ENCODE measurements at regions not wholly inside any gene's neighbourhood (a gene's known extent, or its start where the extent isn't known, plus 50 kb on each side); places are given as distances from the start of the nearest gene placed in this dataset.
"Not testable (repeated sequence)": the region's sequence is repeated elsewhere in the genome, so short reads cannot be mapped to it uniquely, and the experiment has no call there.

DNA sequence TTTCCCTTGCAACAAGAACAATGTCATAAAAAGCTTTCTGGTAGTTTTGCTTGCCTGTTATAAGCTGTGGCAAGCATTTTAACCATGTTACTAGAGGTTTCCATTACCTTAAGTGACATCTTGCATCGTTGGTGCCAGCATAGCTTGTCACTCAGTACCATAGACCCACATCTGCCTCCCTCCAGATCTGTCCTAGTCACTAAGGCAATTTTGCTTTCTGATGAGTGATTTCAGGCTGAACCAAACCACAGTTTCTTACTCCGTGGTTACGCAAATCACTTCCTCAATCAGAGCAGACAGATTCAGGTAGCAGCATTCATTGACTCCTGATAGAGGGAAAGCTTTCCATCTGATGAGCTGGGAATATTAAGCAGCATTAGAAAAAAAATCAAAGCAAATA lies 1057.5 kb upstream of the FAM98A start:
- no peak for DNase-seq

GRCh38 chr2:34652636-34653035 lies 1053.5 kb upstream of the FAM98A start:
- DNase-seq = no peak

DNA sequence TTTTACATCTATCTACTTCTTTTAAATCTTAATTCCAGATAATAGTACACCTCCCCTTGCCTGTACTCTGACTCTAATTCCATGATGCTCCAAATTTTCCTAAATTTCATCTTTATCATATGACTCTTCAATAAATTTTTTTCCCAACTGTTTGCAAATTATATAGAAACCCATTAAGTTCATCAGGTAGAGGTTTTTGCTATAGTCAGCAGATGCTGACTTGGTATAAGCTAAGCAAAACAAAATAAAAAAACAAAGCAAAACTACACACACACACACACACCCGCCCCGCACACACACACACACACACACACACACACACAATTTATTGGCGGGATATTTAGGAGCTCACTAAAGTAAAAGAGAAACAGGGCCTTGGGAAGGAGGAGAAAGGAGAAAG lies 1047.8 kb upstream of the FAM98A start:
- no peak for DNase-seq

DNA sequence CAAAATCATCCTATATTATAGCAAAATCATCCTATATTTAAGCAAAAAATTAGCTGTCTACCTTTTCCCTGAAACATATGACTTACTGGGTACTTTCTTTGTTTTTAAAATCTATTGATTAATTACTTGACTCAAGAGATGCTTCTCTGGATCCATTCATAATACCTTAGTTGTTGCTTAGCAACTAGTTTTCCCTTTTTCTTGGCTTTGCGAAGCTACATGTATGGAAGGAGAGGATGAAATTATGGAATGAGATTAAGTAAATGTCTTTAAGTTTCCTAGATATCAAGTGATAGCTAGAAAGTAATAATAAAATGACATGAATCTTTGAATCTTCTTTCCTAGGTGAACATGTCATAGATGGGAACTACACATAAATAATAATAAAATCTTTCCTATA lies 1033.2 kb upstream of the FAM98A start:
- no peak for DNase-seq

- no peak for DNase-seq
These were observed 1027.9 kb upstream of the FAM98A start for GRCh38 chr2:34627003-34627402.

DNA sequence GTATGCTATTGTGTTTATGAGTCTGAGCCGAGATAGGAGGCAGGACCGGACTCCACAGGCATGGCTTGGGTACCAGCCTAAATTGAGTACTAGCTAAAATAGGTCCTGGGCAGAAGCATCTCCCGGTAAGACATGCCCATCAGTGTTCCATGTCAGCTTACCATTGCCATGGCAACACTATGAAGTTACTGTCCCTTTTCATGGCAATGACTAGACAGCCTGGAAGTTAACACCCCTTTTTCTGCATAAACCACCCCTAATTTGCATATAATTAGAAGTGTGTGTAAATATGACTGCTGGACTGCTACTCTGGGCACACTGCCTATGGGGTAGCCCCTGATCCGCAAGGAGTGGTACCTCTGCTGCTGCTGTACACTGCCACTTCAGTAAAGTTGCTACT lies 1005.1 kb upstream of the FAM98A start:
- no peak for DNase-seq

DNA sequence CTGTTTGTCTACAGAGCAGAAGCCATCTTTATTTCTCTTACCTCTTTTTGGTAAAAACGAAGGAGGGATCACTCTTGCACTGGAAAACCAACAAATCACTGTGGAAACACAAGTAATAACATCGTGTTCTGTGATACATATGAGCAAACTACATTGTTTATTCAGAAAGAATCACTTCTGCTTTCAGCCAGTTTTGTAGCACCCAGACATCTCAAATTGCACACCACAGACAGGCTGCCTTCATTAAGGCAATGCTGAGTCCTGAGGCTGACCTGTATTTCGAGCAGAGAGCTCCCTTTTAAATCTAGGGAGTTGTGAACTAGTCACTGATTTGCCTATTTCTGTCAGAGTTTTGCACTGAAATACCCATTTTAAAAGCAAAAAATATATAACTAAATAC lies 1003.2 kb upstream of the FAM98A start:
- no peak for DNase-seq

GRCh38 chr2:34601561-34601960 lies 1002.5 kb upstream of the FAM98A start:
- DNase-seq = no peak

DNA sequence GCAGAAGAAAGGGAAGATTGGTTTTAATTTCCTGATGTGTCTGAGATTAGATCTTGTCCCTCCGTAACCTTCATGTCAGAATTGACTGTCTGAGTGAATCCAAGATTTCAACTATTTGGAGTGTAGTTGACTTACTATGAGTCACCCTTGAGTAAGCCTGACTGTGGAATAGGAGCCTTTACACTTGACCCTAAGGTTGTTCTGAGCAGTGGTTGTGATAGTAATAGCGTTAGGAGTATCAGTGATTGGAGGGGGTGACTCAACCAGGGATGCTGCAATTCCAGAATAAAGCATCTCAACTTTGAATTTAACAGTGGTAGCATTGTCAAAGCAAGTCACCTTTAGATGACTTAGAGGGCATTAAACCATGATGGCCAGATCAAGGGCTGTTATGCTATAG lies 979.5 kb upstream of the FAM98A start:
- DNase-seq = no peak

GRCh38 chr2:34570266-34570872 lies 971.3 kb upstream of the FAM98A start:
- DNase-seq = no peak

- DNase-seq = no peak
These were observed 968.0 kb upstream of the FAM98A start for GRCh38 chr2:34567128-34567527.

- no peak for DNase-seq
These were observed 953.2 kb upstream of the FAM98A start for GRCh38 chr2:34552337-34552736.

DNA sequence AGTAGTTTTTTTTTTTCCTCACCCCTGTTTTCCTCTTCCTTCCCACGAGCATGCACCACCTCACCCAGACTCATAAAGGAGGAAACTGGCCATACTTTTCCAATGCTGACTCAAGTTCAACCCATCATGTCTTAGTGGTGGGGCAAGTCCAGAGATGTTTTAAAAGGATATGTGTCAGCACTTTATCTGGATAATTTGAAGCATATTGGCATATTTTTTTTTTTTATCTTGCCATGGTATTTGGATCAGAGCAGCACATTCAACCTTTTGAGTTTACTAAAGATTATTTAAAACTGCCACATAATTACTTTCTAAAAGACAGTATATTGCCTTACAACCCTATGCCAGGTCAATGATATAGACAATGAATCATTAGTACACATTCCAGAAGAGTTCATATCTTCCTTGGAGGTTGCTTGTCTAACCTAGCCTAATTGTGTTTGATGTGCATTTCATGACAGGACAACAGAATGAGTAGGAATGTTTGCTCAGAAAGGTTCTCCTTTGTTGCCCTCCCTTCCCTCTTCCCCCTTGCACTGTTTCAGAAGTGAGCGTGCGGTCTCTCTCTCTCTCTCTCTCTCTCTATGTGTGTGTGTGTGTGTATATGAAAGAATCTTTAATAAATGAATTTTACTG lies 950.7 kb upstream of the FAM98A start:
- DNase-seq = no peak

- no peak for DNase-seq
These were observed 948.8 kb upstream of the FAM98A start for GRCh38 chr2:34547900-34548299.

DNA sequence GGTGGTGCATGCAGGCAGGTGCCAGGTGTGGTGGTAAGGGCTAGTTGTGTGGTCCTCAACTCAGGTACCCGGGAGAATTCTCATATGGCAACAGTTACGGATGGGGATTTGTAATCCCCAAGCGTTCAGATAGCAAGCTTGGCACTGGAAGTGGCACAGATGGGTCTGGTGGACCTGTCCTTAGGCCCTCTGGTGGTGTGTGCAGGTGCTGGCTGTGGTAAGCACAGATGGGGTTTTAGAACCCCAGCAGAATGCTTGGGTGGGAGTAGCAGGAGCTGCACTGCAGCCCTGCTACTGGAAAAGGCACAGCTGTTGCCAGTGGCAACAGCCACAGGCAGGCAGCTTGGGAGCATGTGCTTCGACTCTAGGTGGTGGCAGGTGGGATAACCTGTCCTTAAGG lies 948.2 kb upstream of the FAM98A start:
- DNase-seq = no peak

- no peak for DNase-seq
These were observed 946.5 kb upstream of the FAM98A start for GRCh38 chr2:34545486-34546136.

- DNase-seq = no peak
These were observed 935.7 kb upstream of the FAM98A start for GRCh38 chr2:34534761-34535160.

DNA sequence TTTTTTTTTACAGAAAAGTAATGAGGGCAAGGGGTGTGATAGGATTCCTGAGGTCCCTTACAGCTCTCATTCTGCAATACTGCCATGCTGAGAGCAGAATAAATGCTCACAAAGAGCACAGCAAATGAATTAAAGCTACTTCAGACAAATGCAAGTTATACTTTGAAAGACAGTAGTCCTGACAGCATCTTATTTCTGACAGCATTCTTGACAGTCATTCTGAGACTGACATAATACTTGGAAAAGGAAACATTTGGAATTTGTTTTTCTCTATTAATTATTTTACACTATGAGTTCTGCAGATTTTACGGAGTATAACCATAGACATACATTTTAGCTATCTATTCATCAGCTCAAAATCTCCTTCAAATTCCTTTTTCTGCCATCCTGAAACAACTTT lies 935.2 kb upstream of the FAM98A start:
- no peak for DNase-seq

GRCh38 chr2:34533585-34534183 lies 934.6 kb upstream of the FAM98A start:
- no peak for DNase-seq

DNA sequence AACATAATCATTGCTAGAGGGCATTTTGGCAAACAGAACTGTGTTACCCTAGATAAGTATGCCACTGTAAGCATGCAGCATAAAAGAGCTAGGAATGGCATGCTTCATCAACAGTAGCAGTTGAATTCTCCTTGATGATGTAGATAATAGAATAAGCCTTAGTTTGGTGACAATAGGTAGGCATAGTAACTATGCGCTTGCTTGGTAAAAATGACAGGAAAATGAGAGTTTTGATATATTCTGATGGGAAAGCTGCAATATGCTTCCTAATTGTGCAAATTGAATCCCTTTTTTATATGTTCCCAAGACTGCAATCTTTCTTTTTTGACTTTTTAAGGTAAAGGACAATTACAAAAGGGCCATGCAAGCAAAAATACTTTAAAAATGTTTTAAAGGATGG lies 930.9 kb upstream of the FAM98A start:
- DNase-seq = no peak

DNA sequence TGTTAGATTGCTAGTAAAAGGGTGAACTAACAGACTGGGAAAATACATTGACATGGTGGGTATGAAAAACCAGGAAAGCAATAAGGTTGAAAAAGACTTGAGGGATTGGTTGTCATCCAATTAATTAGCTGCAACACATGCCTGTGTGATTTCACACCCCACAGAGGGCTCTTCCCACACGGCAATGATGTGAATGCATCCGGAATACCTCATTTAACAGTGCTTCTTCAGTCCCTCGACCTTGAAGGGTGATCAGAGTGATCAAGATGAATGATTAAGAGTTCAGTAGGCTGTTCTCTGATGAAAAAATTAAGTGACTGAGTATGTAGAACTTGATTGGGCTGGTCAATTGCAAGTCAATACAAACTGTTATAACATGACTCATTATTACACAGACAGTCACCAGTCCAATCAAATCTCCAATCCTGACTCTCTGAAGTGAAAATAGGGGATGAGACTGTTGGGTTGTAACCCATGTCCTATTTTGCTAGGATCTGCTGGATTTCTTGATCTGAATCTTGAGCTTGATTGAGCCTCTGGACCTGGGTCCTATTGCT lies 924.9 kb upstream of the FAM98A start:
- DNase-seq = no peak

DNA sequence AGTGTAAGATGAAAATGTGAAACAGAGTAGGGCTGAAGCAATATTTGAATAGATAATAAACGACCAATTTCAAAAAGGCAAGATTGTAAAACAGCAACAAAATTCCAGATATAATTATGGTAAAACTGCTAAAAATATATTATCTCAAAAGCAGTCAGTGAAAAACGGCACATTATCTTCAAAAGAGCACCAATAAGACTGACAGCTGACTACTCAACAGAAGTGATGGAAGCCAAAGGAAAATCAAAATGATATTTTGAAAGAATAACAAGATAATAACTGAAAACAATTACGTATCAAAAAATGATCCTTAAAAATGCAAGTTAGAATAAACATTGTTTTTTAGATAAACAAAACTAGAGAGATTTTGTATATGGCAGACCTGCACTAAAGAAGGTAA lies 920.6 kb upstream of the FAM98A start:
- no peak for DNase-seq

GRCh38 chr2:34498561-34498960 lies 899.5 kb upstream of the FAM98A start:
- DNase-seq = no peak

DNA sequence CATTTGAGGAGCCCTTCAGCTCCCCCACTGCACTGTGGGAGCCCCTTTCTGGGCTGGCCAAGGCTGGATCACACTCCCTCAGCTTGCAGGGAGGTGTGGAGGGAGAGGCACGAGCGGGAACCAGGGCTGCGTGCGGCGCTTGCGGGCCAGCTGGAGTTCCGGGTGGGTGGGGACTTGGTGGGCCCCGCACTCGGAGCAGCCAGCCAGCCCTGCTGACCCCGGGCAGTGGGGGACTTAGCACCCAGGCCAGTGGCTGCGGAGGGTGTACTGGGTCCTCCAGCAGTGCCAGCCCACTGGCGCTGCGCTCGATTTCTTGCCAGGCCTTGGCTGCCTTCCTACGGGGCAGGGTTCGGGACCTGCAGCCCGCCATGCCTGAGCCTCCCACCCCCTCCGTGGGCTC lies 895.1 kb upstream of the FAM98A start:
- DNase-seq = not testable (repeated sequence)
